Occipital lobe (tissue), 1 donor: ENCODE measurements at regions not wholly inside any gene's neighbourhood (a gene's known extent, or its start where the extent isn't known, plus 50 kb on each side); places are given as distances from the start of the nearest gene placed in this dataset.
"Not testable (repeated sequence)": the region's sequence is repeated elsewhere in the genome, so short reads cannot be mapped to it uniquely, and the experiment has no call there.

ENCODE experiments used
- DNase-seq: peaks from one replicate; lab custom pipeline; 2025; lab: John Stamatoyannopoulos, UW

DNA sequence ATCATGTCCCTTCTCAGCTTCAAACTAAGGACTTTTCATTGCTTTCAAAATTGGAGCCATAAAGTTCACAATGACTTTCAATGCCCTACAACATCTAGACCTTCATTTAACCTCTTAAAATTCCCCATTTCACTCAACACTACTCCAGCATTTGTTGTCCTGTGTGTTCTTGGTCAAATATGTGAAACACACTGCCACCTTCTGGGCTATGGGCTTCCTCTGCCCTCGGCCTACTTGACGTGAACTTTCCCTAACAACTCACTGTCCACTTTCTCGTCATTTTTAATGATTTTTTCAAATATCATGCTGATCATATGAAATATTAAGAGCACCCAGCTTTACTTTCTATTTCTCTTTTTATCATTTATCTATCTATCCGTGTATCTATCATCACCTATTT, 2018.4 kb downstream of the NCAM2 start:
- DNase-seq, result no peak

DNA sequence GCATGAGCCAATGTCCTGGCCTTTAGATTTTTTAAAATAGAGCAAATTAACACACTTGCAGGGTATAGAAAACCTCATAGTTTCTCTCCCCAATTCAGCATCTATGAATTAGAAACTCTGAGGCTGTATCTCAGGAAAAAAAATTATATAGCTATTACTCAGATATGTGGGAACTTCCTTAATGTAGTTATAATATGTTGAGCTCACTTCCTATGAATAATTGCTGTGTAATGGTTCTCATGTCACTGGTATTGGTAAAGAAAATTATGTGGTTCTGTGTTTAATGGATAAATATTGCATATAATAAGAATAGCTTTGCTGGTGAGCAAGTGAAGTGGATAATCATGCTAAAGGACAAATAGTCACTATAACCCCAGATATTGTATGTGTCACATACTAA, 2019.8 kb downstream of the NCAM2 start:
- no peak for DNase-seq

DNA sequence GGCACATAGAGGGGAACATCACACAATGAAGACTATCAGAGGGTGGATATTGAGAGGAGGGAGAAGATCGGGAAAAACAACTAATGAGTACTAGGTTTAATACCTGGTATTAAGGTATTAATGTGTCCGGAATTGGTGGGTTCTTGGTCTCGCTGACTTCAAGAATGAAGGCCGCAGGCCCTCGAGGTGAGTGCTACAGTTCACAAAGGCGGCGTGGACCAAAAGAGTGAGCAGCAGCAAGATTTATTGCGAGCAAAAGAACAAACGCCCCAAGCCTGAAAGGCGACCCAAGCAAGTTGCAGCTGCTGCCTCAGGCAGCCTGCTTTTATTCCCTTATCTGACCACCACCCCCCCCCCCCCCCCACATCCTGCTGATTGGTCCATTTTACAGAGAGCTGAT, 2022.8 kb downstream of the NCAM2 start:
- no peak for DNase-seq

DNA sequence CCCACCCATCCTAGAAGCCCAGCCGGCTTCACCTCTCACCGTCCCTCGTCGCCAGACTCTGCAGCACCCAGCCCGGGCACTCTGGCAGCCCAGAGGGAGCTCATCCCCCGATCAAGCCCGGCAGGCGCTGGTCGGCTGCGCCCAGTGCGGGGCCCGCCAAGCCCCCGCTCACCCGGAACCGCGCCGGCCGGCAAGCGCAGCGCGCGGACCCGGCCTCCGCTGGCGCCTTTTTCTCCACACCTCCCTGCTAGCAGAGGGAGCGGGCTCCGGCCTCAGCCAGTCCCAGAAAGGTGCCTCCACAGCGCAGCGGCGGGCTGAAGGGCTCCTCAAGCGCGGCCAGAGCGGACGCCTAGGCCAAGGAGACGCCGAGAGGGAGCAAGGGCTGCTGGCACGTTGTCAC, 2023.3 kb downstream of the NCAM2 start:
- DNase-seq, result no peak

DNA sequence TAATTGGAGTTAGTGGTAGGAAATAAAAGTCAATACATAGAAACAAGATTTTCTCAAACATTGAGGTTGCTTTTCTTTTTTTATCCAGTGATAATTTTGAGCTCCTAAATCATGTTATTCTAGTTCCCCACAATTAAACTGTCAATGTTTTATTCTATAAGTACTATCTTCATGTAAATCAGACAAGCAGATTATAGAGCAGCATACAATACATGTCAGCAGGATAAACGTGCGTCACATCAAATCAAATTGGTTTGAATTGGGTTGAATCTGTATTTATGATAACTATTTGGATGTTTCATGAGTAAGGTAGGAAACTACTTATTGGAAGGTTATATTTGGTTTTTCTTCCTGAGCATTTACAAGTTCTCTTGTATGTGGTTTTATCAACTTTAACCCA, 2028.7 kb downstream of the NCAM2 start:
- no peak for DNase-seq

DNA sequence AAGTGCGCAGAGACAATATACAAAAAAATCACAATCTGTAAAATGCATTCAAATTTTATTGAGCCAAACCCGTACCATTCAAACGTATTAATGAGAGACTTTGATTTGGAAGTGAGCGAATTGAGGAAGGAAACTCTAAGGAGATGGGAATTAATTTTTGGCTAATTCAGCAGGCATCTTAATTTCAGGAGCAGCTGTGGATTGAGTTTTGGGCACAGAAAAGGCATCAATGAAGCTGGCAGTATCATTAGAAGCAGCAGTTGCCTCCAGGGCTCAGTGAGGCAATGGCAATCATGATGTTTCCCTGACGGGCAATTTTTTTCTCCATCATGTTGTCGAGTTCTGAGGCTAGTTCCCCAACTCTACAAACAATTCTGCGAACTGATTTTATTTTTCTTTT, 2041.6 kb downstream of the NCAM2 start:
- no peak for DNase-seq

DNA sequence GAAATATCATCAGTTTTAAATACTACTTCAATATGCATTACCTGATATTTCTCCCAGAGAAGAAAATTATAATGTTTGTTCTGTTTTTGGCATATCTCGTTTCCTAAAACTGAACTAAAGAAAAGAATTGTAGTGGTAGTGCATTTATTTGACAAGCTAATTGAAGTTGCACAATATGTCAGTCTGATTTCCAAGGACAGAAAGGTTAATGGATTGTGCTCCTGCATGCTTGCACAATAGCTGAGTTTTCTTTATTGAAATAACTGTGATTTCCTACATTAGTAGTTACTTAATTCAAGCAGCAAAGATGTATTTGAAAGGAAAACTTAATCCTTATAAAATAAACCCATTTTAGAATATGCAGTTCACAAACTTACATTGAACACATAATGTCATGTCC, 2047.7 kb downstream of the NCAM2 start:
- no peak for DNase-seq

DNA sequence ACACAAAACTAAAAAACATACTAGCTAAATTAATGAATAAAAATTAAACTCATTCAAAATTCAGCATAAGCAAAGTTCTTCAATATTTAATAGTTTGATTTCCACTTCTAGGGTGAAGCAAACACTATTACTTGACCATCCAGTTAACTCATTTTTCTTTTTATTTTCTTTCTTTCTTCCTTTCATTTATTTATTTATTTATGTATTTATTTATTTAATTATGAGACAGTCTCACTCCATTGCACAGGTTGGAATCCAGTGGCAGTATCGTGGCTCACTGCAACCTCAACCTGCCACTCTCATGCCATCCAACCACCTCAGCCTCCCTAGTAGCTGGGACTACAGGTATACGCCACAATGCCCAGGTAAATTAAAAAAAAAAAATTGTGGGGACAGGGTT, 2069.5 kb downstream of the NCAM2 start:
- no peak for DNase-seq

DNA sequence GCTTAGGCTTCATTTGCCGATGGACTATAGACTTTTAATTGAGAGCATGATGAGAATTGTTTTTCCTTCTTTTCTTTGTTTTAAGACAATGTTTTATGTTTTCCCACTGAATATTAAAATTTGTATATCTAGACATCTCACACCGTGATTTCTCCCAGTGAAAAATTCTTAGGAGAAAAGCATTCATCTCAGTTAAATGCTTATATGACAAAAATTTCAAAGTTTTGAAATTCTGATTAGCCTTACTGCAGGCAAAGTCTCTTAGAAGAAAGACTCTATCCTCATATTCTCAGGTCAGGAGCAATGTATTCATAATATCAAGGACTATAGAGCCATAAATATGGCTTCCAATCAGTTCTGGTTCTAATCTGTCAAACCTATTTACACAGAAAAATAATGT, 2085.0 kb downstream of the NCAM2 start:
- DNase-seq, result no peak

DNA sequence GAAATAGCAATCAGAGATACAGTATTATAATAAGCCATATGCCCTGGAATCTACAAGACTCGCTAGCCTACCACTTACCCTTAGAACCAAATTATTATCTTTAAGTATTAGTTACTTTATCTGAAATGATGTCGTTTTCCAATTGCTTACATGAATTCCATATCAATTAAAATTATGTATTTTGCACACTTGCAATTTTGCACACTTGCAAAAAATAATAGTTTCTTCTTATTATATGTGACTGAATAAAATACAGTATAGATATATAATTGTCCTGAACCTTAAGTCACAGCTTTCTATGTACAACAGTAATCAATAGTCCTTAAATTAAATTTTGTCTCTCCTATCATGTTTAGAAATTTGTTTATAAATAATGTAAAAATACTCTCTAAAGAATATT, 2095.1 kb downstream of the NCAM2 start:
- DNase-seq, result no peak

DNA sequence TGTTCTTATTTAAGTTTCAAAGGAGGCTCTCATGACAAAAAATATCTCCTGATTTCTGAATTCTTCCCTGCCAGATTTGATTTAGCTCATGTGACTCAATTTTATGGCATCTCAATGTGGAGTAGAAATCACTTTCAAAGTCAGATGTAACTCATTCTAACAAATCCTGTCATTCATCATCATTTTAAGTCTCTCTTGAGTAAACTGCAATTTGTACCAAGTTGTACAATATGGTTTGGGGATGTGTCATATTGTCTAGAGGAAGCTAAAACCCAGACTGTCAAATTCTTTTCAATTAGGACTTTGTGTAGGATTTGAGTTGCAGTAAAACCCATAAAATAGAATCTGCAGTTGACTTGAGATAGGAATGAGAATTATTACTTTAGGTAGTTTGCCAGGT, 2101.0 kb downstream of the NCAM2 start:
- DNase-seq, result no peak

DNA sequence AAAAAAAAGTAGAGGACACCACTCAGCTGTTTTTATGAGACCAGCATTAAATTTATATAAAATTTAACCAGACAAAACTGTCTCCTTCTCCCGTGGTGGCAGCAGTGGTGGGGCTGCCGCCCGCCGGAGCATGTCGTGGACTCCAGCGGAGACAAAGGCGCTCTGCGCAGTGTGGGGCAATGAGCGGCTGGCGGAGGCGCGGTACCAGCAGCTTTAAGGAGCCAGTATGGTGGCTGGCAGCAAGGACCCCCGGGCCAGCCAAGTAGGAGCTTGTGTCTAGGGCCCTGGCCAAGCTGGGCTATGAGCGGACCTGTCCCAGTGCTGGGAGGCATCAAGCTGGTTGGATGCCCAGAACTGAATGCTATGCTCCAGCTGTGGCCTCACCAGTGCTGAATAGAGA, 2102.9 kb downstream of the NCAM2 start:
- DNase-seq, result no peak

DNA sequence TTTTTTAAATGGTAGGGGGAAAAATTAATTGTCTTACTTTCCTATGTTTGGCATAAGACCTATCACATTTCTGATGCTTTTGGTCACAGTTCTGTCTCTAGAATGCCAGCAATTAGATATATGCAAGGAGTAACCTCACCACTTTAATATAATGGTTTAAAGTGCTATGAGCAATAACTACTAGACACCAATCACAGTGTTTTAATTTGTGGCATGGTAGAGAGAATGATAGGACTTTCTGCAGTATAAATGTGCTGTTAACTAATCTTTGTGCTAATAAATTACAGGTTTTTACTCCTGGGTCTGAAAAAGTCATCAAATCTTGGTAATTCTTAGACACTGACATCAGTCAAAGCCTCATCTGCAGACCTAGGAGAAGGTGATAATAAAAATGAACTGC, 2110.3 kb downstream of the NCAM2 start:
- no peak for DNase-seq

DNA sequence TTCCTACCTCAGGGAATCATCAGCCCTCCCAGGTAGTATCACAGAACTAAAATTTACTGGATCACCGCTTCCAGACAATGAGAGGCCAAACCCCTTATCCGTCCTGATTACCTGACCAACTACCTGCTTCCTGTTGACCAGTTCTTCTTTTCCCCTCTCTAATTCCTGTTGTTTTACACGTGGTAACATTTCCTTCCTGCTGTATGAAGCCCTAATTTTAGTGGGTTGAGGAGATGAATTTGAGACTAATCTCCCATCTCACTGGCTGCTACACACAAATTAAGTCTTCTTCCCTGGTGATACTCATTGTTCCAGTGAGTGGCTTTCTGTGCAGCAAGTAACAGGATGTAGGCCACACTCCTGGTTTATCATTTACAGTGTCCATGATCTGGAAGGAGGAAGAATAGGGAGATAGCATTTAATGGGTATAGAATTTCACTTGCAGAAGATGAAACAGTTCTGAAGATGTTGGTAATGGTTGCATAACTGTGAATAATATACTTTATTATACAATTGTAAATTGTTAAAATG, 2112.9 kb downstream of the NCAM2 start:
- no peak for DNase-seq

DNA sequence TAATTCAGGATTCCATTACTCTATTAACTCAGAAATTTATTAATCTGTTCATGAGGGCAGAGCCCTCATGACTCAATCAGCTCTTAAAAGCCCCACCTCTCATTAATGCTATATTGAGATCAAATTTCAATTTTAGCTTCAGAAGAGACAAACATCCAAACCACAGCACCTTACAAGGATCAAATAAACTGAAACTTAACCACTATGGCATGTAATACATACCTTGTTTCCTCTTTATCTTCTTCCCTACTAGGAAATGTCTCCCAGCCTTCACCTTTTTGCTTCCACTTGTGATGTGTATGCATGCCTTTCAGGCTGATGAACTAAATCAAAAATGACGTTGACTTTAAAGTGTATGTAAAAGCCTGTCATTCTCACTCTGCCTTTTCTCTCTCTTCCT, 2121.3 kb downstream of the NCAM2 start:
- no peak for DNase-seq

DNA sequence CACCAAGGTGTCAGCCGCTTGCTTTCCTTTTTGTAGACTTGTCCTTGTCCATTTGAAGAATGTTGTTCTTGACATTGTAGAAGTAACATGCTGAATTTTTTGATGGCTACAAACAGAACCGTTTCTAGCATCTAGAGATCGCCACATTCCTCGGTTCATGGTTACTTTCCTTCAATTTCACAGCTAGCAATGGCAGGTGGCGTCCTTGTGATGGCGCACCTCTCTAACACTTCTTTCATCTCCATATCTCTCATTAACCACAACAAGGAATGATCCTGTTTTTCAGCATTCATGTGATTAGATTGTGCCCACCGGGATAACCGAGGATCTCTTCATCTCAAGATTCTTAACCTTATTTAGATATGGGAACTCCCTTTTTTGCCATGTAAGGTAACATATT, 2129.8 kb downstream of the NCAM2 start:
- no peak for DNase-seq

DNA sequence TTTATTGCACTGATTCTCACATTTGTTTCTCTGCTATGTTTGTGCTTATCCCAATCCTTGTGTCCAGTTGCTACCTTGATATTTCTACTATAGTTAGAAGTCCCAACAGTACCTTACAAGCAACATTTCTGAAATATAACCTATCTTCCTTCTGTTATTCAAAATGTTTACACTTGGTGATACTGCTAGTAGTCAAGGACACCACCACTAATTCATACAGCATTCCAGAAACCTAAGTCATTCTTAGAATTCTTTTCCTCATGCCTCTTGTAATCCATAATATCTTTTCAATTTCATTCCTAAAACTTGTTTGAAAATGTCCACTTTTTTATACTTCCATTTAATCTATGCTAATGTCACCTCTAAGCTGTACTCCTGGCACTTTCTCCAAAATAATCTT, 2132.1 kb downstream of the NCAM2 start:
- DNase-seq, result no peak

DNA sequence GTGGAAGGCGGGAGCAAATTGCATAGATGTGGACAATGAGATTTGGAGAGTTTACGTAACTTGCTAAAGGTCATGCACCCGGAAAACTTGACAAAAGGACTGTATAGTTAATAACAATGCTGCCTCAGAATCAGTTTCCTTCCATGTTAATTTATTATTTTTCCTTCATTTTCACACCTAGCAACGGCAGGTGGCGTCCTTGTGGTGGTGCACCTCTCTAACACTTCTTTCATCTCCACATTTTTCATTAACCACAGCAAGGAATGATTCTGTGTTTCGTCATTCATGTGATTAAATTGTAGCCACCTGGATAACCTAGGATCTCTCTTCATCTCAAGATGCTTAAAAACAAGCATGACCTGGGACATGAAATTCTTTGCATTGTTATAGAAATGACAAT, 2133.0 kb downstream of the NCAM2 start:
- DNase-seq, result no peak

DNA sequence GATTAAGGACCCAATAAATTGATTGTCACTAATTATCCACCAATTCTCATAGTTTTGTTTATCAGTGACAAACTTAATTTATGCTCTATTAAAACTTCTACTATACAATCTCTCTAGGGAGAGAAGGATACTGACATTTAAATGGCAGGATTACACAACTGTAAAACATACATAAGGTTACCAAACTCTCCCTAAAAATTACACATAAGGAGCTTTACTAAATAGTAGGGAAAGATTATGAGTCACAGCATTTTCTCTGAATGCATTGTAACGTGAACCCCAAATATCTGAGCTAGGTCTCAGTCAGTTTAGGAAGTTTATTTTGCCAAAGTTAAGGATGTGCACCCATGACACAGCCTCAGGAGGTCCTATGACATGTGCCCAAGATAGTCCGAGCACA, 2140.6 kb downstream of the NCAM2 start:
- DNase-seq, result no peak

DNA sequence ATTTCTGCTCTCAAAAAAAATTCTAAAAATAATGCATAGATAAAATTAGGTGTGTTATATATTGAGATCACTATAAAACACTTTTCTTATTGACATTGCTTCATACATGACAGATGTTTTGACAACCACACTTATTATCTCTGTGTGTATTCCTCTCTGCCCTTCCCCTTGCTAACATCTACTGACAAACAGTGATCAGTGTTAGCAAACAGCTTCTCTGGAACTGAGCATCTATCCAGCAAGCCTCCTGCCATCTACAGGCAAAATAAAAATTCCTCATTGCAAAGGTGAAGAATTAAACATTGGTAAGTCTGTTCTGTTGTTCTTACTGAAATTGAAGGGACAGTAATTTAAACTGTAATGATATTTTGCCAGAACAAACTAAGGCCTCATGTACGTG, 2153.9 kb downstream of the NCAM2 start:
- no peak for DNase-seq

DNA sequence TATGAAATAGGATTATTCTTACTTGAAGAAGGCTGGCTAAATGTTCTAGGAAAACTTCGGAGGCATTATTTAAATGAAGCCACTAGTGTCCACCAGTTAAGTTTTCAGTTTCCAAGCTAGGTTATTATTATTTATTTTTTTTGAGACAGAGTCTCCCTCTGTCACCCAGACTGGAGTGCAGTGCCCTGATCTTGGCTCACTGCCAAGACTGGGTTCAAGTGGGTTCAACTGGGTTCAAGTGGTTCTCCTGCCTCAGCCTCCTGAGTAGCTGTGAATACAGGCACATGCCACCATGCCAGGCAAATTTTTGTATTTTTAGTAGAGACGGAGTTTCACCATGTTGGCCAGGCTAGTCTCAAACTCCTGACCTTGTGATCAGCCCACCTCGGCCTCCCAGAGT, 2155.6 kb downstream of the NCAM2 start:
- DNase-seq, result not testable (repeated sequence)

DNA sequence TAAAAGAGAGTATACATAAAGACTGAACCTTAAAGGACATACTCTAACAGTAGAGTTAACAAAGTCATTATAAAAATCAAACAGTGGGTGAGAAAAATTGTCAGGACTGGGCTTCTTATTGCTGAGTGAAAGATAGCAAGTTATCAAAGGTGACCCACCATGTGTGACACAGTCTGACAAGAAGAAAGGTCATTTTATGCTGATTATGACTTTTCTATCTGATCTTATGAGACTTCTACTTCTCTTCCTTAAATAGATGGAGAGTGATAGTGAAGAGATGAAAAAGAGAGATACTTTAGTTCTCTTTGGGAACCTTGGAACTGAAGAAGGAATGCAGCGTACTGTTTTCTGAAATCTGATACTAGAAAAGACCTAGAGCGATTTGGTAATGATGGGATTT, 2157.1 kb downstream of the NCAM2 start:
- DNase-seq, result no peak

DNA sequence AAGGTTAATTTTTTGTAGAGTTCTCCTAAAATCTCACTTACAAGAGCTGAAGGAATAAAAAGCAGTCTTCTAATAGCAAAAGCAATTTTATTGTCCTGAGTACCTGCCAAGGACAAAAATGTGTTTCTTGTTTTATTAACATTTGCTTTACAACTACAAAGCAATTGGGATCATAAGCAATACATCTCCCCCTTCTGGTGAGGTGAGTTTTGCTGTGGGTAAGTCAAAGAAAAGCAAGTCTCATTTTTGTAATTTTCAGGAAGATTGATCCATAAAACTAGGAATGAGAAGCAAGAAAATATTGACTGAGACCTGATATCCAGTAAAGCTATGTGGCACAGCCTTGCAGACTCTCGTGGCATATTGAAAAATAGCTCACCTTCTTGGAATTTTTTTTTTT, 2162.7 kb downstream of the NCAM2 start:
- DNase-seq, result no peak

DNA sequence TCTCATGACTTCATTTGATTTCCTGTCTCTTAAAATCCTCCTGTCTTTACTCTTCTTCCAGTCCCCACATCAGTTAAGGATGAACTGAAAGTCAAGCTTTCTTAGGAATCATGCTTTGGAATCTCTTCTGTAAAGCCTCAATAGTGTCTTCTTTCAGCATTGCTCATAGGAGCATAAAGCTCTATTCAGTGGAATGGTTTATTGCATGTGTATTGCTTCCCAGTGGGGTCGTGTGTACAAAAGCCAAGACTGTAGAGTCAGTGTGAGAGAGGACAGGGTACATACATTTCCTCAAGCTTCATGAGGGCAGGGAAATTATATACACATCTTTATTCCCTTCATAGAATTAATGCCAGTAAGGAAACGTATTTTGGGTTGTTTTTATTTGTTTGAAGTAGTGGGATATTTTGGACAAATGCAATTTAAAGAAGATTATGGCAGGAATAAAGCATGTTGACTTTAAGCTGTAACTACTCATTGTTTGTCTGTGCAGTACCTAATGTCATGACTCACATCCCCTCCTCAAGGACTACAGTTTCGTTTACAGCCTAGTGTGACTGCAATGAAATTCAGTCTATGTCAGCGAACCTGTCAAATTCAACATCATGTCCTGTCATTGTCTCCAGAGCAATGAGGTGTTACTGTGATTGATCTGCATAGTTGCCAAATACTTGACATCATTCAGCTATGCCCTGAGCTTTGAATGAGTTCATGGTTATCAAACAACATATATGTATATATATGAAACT, 2164.2 kb downstream of the NCAM2 start:
- no peak for DNase-seq
